Right renal cortex interstitium (tissue), 3 donors: ENCODE measurements at regions not wholly inside any gene's neighbourhood (a gene's known extent, or its start where the extent isn't known, plus 50 kb on each side); places are given as distances from the start of the nearest gene placed in this dataset.

Experiments
- DNase-seq, 3 donors: peaks; one replicate each; pipeline ENCODE4 v3.0.0-alpha.2; 2013; ENCODE audit warnings: low read depth in 3 of 3, low spot score in 2 of 3

DNA sequence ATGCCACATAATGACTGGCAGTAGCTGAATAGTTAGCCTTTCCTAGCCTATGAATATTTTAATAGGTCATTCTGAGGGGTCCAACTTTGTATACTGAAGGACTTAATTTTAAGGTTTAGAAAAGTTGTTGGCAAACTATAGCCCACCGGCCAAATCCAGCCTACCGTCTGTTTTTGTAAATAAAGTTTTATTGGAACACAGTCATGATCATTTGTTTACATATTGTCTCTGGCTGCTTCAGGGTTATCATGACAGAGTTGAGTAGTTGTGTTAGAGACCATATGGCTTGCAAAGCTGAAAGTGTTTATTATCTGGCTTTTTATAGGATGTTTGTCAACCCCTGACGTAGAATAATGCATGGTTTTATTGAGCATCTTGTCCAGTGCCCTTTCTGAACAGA is 73.4 kb downstream of the NTMT2 start:
- no peak for DNase-seq

DNA sequence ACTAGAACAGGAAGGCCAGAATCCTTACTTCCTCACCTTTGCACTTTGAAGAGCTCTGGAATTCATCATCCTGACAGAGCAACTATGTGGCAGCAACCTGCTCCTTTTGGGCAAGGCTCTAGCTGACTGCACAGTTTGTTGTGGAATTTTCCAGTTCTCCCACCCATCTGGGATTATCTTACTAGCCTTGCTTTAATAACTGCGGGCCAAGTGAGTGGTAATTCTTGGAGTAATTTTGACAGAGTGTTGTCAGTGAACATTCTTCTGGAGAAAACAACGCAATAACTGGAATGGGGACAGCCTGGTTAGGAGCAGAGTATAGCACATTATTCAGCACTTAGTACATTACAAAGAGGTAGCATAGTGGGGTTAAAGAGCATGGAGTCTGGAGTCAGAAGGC is 75.3 kb downstream of the NTMT2 start:
- DNase-seq: no peak

DNA sequence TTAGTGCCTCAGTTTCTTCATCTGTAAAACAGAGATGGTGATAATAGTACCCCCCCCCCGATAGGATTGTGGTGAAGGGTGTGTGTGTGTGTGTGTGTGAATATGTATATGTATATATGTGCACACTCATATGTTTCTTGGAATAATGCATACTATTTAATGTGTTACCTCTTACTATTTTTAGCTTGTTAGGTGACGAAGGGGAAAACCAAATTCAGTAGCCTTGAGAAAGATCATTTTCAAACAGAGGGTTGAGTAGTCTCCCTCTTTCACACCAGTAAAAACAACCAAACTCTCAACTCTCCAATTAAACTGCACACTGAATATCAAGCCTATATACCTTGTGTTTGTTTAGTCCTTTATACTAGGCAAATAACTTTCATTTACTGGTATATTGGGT is 75.7 kb downstream of the NTMT2 start:
- DNase-seq: no peak

DNA sequence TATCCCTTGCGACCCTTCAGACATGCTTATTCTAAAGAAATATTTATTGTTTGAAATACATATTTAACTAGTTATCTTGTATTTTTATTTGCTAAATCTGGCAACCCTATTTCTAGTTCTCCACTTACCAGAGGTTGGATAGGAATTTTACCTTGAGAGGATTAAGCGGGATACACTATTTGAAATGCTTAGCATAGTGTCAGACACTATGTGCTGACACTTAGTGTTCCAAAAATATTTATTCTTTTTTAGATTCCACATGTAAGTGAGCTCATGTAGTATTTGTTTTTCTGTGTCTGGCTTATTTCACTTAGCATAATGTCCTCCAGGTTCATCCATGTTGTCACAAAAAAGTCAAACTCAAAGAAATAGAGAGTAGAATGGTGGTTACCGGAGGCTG is 78.7 kb downstream of the NTMT2 start:
- DNase-seq: no peak

DNA sequence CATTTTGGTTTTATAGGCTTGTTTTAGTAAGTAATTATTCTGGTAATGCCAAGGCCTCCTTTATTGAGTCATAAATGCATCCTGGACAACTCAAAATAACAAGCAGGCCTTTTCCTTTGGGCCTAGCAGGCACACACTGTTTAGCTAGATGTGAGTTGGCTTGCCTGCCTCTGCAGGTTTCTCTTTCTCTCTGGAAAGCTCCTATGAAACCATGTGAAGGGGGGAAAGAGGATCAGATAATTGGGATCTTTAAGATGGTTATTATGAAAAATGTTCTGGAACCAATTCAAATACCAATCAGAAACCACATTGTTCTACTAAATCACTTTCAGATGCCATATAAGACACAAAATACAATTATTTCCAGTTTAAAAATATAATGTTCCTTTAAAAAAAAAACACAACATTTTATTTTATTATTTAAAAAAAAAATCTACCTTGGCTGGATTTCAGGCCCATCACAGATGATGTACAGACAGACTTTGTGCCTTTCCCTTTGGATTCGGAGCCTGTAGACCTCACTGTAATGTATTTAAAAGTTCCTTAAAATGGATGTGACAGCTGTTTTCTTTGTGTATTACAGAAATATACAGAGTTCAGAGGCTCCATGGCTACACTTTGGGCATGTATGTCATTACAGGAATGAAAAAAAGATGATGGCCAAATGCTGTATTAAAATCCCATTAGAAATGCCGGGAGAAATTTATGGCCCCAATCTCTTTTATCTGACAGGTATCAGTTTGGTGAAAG is 80.2 kb downstream of the NTMT2 start:
- no peak for DNase-seq

DNA sequence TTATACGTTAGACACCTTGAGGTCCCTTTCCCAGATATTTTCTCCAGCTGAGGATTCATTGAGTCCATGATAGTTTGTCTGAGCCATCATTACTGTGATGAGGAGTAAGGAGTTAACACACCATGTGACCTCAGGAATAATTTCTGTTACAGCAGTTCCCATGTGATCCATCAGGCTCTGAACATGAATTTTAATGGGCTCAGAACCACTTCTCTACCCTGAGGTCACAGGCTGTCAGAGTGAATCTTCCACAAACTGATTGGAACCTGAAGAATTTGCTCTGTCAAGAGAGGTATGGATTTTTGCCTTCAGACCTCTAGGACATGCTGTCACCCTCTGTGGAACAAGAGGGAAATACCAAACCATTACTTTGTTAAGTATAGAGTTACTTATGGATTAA is 81.0 kb downstream of the NTMT2 start:
- no peak for DNase-seq

DNA sequence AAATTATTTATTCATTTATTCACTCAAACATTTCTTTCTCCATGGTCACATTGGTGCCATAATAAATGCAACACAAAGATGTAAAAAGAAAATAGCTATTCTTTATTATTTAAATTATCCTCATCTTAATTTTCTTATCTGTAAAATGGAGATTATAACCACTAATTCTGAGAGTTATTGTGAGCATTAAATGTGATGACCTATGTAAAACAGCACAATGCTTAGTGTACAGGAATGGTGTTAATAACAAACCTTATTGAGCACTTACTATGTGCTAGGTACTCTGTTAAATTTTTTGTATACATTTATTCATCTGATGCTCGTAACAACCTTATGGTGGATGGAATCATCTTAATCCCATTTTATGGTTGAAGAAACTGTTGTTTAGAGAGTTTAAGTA is 84.6 kb downstream of the NTMT2 start:
- DNase-seq: no peak

DNA sequence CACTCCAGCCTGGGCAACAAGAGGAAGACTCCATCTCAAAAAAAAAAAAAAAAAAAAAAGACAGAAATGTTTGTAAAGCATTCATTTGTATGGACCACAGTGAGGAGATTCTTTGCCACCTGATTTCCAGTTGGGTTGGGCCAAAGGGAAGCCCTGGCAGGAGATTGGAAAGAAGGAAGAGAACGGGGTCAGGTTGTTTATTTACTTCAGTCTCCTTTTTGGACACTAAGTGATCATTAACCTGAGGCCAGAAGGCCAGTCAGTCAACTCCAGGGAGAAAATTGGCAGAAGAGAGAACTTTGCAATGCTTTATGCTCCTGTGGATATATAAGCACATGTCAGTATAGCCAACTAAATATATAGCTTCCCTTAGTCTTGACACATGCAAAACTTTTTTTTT is 85.9 kb downstream of the NTMT2 start:
- DNase-seq: no peak

DNA sequence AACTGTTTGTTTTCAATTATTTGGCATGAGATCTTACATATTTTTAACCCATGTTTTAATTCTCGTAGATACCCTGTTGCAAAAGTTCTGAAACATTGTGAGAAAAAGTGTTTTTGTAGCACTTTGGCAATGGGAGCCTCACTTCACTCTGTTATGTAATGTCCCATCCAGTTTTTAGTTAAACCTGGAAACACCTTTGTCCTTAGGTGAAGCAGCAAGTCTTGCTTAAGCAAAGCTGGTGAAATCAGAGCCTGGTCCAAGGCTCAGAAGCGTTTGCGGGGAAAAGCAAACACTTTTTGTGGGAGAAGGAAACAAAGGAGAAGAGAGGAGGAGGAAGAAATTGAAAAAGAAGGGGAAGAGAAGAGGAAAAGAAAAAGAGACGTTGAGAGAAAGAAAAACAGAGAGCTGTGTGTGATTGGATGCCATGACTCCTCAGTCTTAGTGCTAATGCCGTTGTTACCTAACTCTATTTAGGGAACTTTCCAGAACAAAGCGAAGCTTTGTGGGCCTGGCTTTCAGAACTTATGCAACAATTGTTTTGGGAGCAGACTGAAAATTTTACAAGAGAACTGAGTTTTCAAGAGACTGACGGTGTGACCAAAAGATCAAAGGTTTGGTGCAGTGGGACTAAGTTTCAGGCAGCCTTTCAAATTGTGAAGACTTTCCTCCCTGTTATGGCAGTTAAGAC is 93.1 kb downstream of the NTMT2 start:
- no peak for DNase-seq

DNA sequence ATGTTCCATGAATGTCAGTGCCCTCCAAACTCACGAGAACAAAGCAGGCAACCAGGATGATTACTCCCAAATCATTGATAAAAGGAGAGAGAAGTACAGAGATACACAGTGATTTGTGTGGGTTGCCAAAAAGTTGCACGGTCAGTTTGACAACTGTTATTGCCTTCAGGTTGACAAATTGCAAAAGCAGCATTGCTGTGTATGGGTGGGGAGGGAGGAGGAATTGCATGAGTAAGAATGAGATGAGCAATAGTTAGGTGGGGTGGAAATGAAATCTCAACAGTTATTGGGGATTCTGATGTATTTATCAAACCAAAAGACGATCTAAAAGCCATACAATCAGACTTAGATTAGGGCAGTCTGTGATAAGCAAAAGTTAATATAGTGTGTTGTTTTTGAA is 93.7 kb downstream of the NTMT2 start:
- no peak for DNase-seq

DNA sequence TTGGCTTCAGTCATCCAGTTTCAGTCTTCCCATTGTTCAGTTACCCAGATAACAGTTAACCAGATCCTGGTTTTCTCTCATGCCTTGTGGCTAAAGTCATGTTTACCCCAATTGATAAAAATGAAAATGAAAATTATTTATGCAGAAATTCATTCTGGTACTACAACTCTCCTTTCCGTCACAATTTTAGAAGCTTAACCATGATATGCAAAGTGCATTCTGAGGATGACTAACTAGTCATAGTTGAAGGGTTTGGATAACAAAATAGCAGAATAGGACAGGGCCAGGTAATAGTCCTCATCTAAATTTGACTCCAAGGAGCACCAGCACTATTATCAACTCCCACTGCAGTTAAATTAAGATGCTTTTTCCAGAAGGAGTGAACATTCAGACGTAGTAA is 94.7 kb downstream of the NTMT2 start:
- no peak for DNase-seq

DNA sequence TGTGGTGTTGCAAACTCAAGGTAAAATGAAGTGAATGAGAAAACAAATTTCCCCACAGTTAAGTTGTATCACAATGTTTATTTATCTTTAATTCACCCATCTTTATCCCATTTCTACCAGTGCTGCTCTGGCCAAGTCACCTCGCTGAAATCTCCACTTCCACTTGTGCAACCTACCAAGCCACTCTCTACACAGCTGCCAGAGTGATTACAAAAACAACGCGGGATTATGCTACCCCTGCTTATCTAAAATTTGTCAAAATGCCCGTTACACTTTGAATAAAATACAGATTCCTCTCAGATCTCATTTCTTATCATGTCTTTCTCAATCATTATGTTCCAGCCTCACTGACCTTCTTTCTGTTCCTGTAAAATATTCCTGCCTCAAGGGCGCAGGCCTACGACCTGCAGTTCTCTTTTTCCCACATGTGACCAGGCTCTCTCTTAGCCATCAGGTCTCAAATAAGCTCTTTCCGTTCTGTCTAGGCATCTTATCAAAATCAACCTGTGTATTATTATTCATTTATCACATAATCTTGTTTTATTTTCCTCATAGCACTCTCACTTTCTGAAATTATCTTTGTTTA is 95.6 kb downstream of the NTMT2 start:
- DNase-seq: no peak

DNA sequence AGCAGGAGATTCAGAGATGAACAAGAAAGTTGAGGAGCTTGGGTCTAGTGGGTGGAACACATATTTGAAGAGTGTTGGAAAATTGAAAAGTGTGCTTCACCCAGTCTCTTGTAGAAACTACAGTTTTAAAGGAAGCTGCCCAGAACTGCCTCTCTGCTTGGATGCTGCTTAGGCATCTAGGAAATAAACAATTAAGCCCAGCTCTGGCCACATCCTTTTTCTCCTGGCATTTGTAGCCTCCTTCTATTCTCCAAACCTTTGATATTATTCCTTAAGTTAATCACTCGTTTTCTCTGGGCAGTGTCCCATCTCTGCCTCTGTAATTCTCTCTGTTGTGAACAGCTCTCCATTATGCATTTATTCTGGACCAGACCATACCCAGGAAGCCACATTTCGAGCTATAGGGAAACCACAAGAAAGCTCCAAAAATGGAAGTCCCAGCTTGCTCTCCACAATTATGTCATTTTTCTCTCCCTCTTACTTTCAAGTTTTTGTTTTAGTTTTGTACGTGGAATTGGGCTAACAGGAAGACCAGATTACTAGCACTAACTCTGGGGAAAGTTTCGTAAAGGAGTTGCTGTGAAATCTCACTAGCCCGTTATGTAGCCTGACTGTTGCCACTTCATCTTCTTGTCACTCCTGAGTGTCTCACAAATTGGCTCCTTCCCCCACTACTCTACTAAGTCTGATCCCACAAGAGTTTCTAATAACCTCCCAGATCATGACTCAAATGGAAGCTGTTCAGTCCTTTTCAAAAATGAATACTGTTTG is 102.2 kb downstream of the NTMT2 start:
- no peak for DNase-seq

DNA sequence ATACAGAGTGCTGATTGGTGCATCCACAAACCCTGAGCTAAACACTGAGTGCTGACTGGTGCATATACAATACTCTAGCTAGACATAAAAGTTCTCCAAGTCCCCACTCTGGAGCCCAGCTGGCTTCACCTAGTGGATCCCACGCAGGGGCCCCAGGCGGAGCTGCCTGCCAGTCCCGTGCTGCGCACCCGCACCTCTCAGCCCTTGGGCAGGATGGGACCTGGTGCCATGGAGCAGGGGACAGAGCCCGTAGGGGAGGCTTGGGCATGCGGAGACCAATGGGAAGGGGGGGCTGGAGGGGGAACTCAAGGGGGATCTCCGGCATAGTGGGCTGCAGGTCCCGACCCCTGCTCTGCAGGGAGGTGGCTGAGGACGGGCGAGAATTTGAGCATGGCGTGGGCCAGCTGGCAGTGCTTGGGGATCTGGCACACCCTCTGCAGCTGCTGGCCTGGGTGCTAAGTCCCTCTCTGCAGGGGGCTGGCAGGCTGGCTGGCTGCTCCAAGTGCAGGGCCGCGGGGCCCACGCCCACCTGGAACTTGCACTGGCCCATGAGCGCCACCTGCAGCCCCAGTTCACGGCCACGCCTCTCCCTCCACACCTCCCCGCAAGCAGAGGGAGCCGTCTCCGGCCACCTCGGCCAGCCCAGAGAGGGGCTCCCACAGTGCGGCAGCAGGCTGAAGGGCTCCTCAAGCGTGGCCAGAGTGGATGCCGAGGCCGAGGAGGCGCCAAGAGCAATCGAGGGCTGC is 104.9 kb downstream of the NTMT2 start:
- DNase-seq: no peak

DNA sequence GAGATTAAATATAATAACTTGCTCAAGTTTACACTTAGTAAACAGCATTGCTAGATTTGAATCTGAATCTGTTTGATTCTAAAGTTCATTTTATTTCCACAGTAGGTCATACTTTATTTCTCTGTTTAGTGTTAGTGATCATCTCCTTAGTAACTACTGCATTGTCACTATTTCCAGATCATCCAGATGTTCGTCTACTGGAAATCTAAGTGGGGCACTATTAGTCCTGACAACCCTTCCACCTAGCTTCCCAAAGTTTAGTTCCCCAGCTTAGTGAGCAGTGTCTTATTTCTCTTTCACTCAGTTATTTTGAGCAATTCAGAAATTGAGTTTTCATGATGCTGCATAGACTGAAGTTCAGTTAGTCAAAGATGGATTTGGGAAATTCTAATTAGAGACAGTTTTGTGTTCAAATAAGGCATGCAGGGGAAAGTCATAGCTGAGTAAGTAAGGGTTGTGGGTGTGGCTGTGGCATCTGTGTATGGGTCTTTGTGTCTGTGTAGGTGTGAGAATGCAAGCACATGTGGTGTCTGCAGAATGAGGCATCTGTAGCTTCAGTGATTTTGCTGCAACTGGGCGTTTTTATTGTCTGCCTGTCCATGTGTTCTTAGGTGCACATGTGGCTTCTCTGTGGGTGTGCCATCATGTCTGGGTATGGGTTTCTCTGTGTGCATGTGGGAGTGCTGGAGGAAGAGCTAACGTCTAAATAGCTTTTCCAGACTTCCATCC is 107.3 kb downstream of the NTMT2 start:
- no peak for DNase-seq

DNA sequence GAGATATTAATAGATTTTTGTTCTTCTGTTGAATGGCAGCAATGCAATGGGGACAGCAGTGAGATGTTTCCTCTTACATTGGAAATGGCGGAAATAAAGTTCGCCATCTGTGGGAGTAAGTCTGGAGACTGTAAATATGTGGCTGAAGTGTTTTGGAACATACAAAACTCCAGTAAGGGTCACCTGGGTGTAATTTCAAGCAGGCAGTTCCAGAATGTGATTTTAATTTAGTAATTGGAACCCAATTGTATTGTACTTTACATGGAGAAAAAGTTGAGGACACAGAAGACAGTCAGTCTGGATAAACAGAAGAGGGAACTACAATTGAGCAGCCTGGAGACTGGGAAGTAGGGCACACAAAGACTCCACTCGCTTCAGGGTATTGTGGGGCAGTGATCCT is 108.6 kb downstream of the NTMT2 start:
- no peak for DNase-seq

DNA sequence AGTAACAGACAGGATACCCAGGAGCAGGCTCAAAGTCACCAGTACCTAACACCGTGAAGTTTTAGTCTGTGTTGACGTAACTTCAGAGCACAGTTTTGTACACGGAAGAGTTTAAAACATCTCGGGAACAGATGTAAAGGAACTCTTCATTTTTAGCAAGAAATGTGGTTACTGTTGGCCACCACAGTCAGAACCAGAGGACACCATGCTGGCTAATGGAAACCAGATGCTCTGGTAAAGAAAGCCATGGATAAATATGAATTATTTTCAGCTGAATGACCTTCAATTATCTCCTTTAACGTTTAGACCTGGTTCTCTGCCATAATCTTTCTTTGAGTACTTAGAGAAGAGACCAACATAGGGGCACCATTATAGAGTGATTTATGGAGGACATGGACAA is 115.9 kb downstream of the NTMT2 start:
- DNase-seq: no peak

DNA sequence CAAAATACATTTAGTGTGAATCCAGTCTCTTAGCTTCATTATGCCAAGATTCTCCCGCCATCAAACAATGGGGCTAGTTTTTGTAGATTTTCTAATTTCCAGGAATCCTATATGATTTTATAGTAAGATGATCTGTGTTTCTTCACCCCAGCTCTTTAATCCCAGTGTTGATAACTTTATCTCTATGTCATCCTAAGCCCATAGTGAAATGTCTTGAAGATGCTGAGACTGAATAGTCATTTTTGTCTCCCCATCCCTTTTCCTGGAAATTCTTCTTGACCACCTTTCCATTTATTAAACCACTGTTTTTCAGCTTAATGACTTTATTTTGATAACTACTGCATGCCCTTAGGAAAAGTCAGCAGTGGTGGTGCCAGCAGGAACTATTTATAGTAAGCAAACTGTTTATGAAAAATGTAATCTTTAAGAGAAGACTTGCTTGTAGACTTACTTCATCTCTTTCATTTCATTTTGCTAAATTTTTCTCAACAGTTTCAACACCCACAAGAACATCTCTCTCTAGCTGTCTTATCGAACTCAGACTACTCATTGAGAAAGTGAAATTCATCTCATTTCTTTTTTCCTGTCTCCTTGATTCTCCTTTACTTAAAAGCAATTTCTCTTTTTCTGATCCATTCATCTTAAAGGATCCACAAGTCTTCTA is 116.6 kb downstream of the NTMT2 start:
- DNase-seq: no peak

DNA sequence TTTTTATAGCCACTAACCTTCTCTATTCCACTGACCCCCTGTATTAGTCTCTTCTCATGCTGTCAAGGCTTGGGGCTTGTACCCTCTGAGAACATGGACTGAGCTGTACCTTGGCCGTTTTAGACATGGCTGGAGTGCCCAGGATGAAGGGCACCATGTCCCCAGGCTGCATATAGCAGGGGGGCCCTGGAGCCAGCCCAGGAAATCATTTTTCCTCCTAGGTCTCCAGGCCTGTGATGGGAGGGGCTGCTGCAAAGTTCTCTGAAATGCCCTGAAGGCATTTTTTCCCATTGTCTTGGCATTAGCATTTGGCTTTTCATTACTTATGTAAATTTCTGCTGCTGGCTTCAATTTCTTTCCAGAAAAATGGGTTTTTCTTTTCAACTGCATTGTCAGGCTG is 119.5 kb downstream of the NTMT2 start:
- no peak for DNase-seq

DNA sequence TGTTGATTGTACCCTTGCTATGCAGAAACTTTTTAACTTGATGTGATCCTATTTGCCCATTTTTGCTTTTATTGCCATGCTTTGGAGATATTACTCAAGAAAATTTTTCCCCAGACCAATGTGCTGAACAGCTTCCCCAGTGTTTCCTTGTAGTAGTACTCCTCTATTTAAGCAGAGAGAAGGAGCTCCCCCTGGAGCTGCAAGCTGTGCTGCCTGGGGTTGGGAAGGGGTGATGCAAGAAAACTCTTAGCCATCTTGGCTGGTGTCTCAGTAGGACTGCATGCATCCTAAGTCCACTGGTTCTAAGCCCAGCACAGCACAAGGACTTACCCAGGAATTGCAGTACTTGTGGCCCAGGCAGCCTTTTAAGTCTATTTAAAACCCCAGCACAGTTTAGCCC is 121.6 kb downstream of the NTMT2 start:
- DNase-seq: no peak
